ENCODE measurements at regions not wholly inside any gene's neighbourhood (a gene's known extent, or its start where the extent isn't known, plus 50 kb on each side); places are given as distances from the start of the nearest gene placed in this dataset.
"Not testable (repeated sequence)": the region's sequence is repeated elsewhere in the genome, so short reads cannot be mapped to it uniquely, and the experiment has no call there.

DNA sequence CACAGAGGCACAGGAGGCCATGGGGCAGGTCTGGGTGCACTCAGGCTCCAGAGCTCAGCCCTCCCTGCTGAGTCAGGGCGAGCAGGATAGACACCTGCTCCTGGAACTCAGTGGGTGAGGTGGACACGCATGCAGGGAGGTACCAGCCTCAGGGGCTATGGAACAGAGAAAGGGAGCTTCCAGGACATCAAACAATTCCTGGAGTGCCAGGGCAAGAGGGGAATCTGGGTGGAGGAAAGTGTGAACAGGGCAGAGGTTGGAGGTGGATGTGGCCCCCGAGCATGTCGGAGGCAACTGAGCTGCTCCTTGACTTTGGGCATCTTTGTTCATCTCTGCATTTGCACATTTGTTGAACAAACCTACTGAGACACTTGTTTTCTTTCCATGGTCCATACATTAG lies 2881.5 kb downstream of the RPIA start:
- H3K4me3 Mint-ChIP-seq, H3K36me3 Mint-ChIP-seq, H3K9me3 Mint-ChIP-seq, H3K27ac Mint-ChIP-seq, H3K27me3 Mint-ChIP-seq, H3K4me1 Mint-ChIP-seq: not testable (repeated sequence)

DNA sequence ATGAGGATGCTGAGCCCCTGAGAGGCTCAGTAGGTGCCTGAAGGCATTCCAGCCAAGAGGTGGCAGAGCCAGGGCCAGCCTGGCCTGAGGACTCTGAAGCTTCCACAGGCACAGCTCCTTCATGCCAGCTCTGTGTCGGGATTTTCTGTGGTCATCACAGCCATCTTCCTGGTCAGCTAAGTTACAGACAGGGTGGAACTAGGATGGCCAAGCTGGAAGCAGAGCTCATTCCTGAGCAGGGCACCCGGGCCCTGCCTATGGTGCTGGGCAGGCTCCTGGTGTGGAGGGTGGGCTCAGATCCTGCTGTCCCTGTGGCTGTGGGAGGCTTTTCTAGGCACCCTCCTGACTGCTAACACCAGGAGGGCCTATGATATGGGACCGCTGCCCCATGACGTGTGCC lies 2882.3 kb downstream of the RPIA start:
- H3K4me3 Mint-ChIP-seq, H3K9me3 Mint-ChIP-seq, H3K4me1 Mint-ChIP-seq, H3K27ac Mint-ChIP-seq, H3K27me3 Mint-ChIP-seq, H3K36me3 Mint-ChIP-seq: not testable (repeated sequence)

- not testable (repeated sequence) for H3K4me1 Mint-ChIP-seq, H3K4me3 Mint-ChIP-seq, H3K36me3 Mint-ChIP-seq, H3K9me3 Mint-ChIP-seq, H3K27ac Mint-ChIP-seq, H3K27me3 Mint-ChIP-seq
Observed at GRCh38 chr2:91574255-91574654, 2882.8 kb downstream of the RPIA start.

DNA sequence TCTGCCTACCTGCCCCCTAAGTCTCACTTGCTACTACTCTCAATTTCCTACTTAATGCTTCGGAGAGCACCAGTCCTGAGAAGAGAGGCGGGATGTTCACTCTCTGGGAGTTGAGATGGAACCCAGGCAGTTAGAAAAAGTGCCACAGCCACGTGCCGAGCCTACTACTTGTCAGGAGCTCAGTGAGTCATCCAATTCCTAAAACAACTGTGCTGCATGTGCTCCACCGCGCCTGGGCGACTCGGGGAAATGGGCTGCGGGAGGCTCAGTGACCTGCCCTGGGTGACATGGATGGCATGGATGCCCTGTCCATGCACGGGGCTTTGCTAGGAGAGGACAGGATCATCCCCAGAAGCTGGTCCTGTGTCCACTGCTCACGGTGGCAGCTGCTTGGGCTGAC lies 2884.2 kb downstream of the RPIA start:
- H3K27ac Mint-ChIP-seq, H3K4me3 Mint-ChIP-seq, H3K4me1 Mint-ChIP-seq, H3K9me3 Mint-ChIP-seq, H3K27me3 Mint-ChIP-seq, H3K36me3 Mint-ChIP-seq: not testable (repeated sequence)

- not testable (repeated sequence) for H3K27me3 Mint-ChIP-seq, H3K4me1 Mint-ChIP-seq, H3K4me3 Mint-ChIP-seq, H3K9me3 Mint-ChIP-seq, H3K36me3 Mint-ChIP-seq, H3K27ac Mint-ChIP-seq
Observed at GRCh38 chr2:91577406-91577805, 2885.9 kb downstream of the RPIA start.

GRCh38 chr2:91578678-91579077 lies 2887.2 kb downstream of the RPIA start:
- not testable (repeated sequence) for H3K9me3 Mint-ChIP-seq, H3K4me1 Mint-ChIP-seq, H3K4me3 Mint-ChIP-seq, H3K27me3 Mint-ChIP-seq, H3K27ac Mint-ChIP-seq, H3K36me3 Mint-ChIP-seq

DNA sequence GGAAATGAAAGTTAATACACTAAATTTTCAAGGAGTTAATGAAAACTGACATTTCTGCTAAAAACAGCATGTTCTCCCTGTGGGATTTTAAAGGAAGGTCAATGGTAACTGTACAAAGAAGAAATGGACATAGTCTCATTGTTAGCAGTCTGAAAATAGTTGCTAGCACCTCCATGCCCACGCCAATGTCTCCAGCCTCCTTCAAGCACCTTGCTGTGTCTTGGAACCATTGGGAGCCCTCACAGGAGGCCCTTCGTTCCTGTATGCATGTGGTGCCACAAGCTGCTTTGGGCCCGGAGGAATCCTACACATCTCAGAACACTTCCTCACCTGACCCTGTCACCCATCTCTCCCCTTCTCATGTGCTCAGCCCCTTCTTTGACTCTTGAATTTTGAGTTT lies 2888.1 kb downstream of the RPIA start:
- H3K36me3 Mint-ChIP-seq, H3K4me1 Mint-ChIP-seq, H3K9me3 Mint-ChIP-seq, H3K4me3 Mint-ChIP-seq, H3K27ac Mint-ChIP-seq, H3K27me3 Mint-ChIP-seq: not testable (repeated sequence)

GRCh38 chr2:91580043-91580442 lies 2888.6 kb downstream of the RPIA start:
- not testable (repeated sequence) for H3K4me3 Mint-ChIP-seq

DNA sequence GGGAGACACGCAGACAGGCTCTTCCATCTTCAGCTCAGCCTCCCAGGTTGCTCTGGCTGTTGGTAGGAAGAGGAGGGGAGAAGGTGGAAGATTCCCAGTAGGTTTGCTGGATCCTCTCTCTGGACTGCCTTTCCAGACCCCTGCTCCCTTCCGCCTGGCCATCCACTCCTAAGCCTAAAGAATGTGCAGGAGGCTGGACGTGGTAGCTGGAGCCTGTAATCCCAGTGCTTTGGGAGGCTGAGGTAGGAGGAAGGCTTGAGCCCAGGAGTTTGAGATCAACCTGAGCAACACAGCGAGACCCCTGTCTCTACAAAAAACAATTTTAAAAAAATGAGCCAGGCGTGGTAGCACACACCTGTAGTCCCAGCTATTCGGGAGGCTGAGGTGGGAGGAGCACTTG lies 2895.6 kb downstream of the RPIA start:
- peaks cover 14% of the 10 kb centered on the region for H3K9me3 Mint-ChIP-seq
- H3K27me3 Mint-ChIP-seq, H3K27ac Mint-ChIP-seq, H3K4me3 Mint-ChIP-seq, H3K4me1 Mint-ChIP-seq, H3K36me3 Mint-ChIP-seq: not testable (repeated sequence)

More at GRCh38 chr2:91580043-91580442, 2888.6 kb downstream of the RPIA start:
- H3K9me3 Mint-ChIP-seq, H3K4me1 Mint-ChIP-seq, H3K27ac Mint-ChIP-seq, H3K27me3 Mint-ChIP-seq, H3K36me3 Mint-ChIP-seq: not testable (repeated sequence)

- H3K4me1 Mint-ChIP-seq: not testable (repeated sequence)
Observed at GRCh38 chr2:91587908-91588535, 2896.5 kb downstream of the RPIA start.

GRCh38 chr2:91588782-91589223 lies 2897.3 kb downstream of the RPIA start:
- H3K9me3 Mint-ChIP-seq, H3K27ac Mint-ChIP-seq, H3K4me1 Mint-ChIP-seq, H3K36me3 Mint-ChIP-seq, H3K4me3 Mint-ChIP-seq: not testable (repeated sequence)
- peaks cover 12% of the 10 kb centered on the region for H3K27me3 Mint-ChIP-seq

More at GRCh38 chr2:91587908-91588535, 2896.5 kb downstream of the RPIA start:
- Mint-ChIP-seq H3K9me3 (peaks cover 11% of the 10 kb centered on the region), H3K27me3 (peaks cover 12% of the 10 kb centered on the region)
- not testable (repeated sequence) for H3K36me3 Mint-ChIP-seq, H3K27ac Mint-ChIP-seq, H3K4me3 Mint-ChIP-seq

- peak overlapping the region; percentile 53 for H3K27ac Mint-ChIP-seq
- H3K9me3 Mint-ChIP-seq, H3K4me3 Mint-ChIP-seq, H3K36me3 Mint-ChIP-seq, H3K4me1 Mint-ChIP-seq: not testable (repeated sequence)
- peaks cover 12% of the 10 kb centered on the region for H3K27me3 Mint-ChIP-seq
Observed at GRCh38 chr2:91589454-91590328, 2898.2 kb downstream of the RPIA start.

DNA sequence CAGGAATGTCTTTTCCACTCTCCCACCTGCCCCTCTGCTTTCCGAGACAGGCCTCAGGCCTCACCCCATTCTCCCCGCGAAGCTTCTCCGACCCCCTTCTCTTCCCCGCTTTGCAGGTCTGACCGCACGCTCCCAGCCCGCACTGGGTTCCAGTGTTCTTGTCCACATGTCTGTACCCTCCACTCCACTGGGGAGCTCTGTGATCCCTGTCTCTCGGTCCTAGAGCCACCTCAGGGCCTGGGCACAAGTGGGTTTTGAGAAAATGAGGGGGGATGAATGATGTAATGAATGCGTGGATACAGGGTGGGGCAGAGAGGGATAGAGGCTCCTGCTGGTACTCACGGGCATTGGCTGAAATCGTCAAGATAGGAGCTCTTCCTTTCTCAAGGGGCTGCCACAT lies 2898.9 kb downstream of the RPIA start:
- not testable (repeated sequence) for H3K4me1 Mint-ChIP-seq, H3K36me3 Mint-ChIP-seq, H3K9me3 Mint-ChIP-seq, H3K4me3 Mint-ChIP-seq, H3K27ac Mint-ChIP-seq
- H3K27me3 Mint-ChIP-seq: peaks cover 10% of the 10 kb centered on the region

DNA sequence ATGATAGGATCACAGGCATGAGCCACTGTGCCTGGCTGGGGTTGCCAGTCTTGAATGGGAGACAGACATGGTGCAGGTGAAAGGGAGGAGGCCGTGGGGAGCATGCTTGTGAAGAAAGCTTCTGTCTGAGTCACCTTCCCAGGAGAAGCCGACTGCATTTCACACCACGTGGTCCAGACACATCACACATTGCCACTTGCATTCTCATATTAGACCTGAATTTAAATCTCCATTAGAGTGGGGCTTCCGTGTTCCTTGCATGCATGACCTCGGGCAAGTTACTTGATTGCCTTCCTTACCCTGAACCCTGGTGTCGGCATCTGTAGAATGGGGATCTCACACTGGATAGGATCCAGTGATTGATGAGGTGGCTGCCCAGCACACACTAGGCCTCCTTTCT lies 2899.6 kb downstream of the RPIA start:
- not testable (repeated sequence) for H3K4me3 Mint-ChIP-seq, H3K27ac Mint-ChIP-seq, H3K36me3 Mint-ChIP-seq, H3K4me1 Mint-ChIP-seq, H3K9me3 Mint-ChIP-seq
- peaks cover 10% of the 10 kb centered on the region for H3K27me3 Mint-ChIP-seq

- not testable (repeated sequence) for H3K27me3 Mint-ChIP-seq, H3K9me3 Mint-ChIP-seq, H3K4me3 Mint-ChIP-seq, H3K27ac Mint-ChIP-seq, H3K4me1 Mint-ChIP-seq, H3K36me3 Mint-ChIP-seq
Observed at GRCh38 chr2:91597436-91597835, 2906.0 kb downstream of the RPIA start.

- H3K4me1 Mint-ChIP-seq, H3K27me3 Mint-ChIP-seq, H3K4me3 Mint-ChIP-seq, H3K36me3 Mint-ChIP-seq, H3K9me3 Mint-ChIP-seq, H3K27ac Mint-ChIP-seq: not testable (repeated sequence)
Observed at GRCh38 chr2:91598519-91598918, 2907.0 kb downstream of the RPIA start.

- not testable (repeated sequence) for H3K4me3 Mint-ChIP-seq, H3K27ac Mint-ChIP-seq, H3K36me3 Mint-ChIP-seq, H3K9me3 Mint-ChIP-seq, H3K27me3 Mint-ChIP-seq, H3K4me1 Mint-ChIP-seq
Observed at GRCh38 chr2:91599000-91599399, 2907.5 kb downstream of the RPIA start.

Measured in activated naive CD4-positive, alpha-beta T cell treated with anti-CD3 and anti-CD28 coated beads, Interleukin-2, amount 50 U/mL, for 24 hours (primary cell).